ENCODE measurements at regions not wholly inside any gene's neighbourhood (a gene's known extent, or its start where the extent isn't known, plus 50 kb on each side); places are given as distances from the start of the nearest gene placed in this dataset.

DNA sequence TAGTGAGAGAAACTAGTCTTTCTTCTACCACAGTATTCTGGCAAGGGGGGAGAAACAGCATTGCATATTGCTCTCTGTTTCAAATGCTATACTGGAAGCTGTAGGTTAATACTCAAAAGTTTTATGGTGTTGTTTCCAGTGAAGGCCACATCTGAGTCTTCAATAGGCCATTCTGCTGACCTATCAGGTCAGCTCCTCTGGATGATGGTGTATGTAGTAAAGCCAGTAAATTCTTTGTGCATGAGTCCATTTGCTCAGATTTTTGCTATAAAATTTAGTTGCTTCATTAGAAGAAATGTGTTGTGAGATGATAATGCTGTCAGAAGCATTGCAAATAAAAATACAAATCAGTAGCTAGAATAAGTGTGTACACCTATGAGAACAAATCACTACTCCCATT is 64.9 kb upstream of the RBMS3 start:
- Mint-ChIP-seq H3K36me3 (ENCODE audit: low read depth, unreplicated experiment) (no peaks in the 10 kb centered on the region), H3K9me3 (ENCODE audit: unreplicated experiment) (no peaks in the 10 kb centered on the region), H3K27me3 (ENCODE audit: unreplicated experiment) (peaks cover 1% of the 10 kb centered on the region), H3K27ac (ENCODE audit: unreplicated experiment) (no peak overlapping the region), H3K4me3 (ENCODE audit: unreplicated experiment) (no peak overlapping the region), H3K4me1 (ENCODE audit: unreplicated experiment) (peaks cover 3% of the 10 kb centered on the region)
- TF ChIP-seq, protein P1, sequence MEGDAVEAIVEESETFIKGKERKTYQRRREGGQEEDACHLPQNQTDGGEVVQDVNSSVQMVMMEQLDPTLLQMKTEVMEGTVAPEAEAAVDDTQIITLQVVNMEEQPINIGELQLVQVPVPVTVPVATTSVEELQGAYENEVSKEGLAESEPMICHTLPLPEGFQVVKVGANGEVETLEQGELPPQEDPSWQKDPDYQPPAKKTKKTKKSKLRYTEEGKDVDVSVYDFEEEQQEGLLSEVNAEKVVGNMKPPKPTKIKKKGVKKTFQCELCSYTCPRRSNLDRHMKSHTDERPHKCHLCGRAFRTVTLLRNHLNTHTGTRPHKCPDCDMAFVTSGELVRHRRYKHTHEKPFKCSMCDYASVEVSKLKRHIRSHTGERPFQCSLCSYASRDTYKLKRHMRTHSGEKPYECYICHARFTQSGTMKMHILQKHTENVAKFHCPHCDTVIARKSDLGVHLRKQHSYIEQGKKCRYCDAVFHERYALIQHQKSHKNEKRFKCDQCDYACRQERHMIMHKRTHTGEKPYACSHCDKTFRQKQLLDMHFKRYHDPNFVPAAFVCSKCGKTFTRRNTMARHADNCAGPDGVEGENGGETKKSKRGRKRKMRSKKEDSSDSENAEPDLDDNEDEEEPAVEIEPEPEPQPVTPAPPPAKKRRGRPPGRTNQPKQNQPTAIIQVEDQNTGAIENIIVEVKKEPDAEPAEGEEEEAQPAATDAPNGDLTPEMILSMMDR (IDR thresholded peaks at IDR 0.05; ENCODE audit: unreplicated experiment), result no peak
- DNase-seq (ENCODE audit: low spot score), result no peak

DNA sequence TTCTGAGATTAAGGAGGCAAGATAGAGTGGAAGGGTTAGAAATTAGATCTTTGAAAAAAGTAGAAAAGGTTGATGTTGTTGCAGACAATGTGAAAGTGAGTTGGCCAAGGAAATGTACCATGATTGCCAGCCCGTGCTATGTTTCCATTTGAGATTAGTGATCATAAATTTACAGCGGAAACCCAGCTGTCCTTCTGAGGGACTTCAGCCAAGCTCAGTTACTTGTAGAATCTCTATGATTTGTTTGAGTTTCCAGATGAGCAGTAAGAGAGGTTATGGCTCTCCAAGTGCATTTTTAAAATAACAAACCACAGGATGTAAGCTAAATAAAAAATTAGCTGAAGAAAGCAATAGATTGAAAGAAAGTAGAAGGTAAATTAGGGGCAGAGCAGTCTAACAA is 54.2 kb upstream of the RBMS3 start:
- no peaks in the 10 kb centered on the region for H3K4me1 Mint-ChIP-seq (ENCODE audit: unreplicated experiment)
- H3K9me3 Mint-ChIP-seq (ENCODE audit: unreplicated experiment), result no peaks in the 10 kb centered on the region
- no peak for DNase-seq (ENCODE audit: low spot score)
- H3K27me3 Mint-ChIP-seq (ENCODE audit: unreplicated experiment), result no peaks in the 10 kb centered on the region
- TF ChIP-seq, protein P1 (IDR thresholded peaks at IDR 0.05; ENCODE audit: unreplicated experiment), result no peak
- H3K27ac Mint-ChIP-seq (ENCODE audit: unreplicated experiment), result no peak overlapping the region
- H3K4me3 Mint-ChIP-seq (ENCODE audit: unreplicated experiment), result no peak overlapping the region
- H3K36me3 Mint-ChIP-seq (ENCODE audit: low read depth, unreplicated experiment), result no peaks in the 10 kb centered on the region

DNA sequence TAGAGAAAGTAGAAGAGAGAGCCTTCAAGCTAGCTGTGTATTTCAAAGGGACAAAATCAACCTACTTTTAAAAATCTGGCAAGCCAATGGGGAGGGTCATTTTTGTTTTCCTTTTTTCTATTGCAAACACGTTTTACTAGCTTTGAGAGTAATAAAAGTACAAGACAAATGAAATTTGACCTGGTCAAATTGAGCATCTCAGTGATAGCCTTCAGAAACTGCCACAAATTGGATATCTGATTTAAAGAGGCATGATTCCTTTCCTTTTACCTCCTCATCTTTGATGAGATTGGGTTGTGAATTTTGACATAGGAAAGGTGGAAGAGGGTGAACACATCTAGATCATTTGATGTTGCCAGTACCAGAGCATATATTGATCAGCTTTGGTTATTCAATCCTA is 53.6 kb upstream of the RBMS3 start:
- DNase-seq (ENCODE audit: low spot score), result no peak
- H3K4me3 Mint-ChIP-seq (ENCODE audit: unreplicated experiment), result no peak overlapping the region
- no peak overlapping the region for H3K27ac Mint-ChIP-seq (ENCODE audit: unreplicated experiment)
- H3K36me3 Mint-ChIP-seq (ENCODE audit: low read depth, unreplicated experiment), result no peaks in the 10 kb centered on the region
- H3K9me3 Mint-ChIP-seq (ENCODE audit: unreplicated experiment), result no peaks in the 10 kb centered on the region
- H3K27me3 Mint-ChIP-seq (ENCODE audit: unreplicated experiment), result no peaks in the 10 kb centered on the region
- TF ChIP-seq, protein P1 (IDR thresholded peaks at IDR 0.05; ENCODE audit: unreplicated experiment), result no peak
- H3K4me1 Mint-ChIP-seq (ENCODE audit: unreplicated experiment), result no peaks in the 10 kb centered on the region
